IPS-20b (cell line): ENCODE measurements at regions not wholly inside any gene's neighbourhood (a gene's known extent, or its start where the extent isn't known, plus 50 kb on each side); places are given as distances from the start of the nearest gene placed in this dataset.
"Not testable (repeated sequence)": the region's sequence is repeated elsewhere in the genome, so short reads cannot be mapped to it uniquely, and the experiment has no call there.

Source experiments
- H3K27ac ChIP-seq: one replicate; pipeline ENCODE4 v1.5.1; 2013; ENCODE audit warnings: low read length
- H3K27me3 ChIP-seq: 2 replicates; pipeline ENCODE4 v1.6.1; 2013; ENCODE audit warnings: mild to moderate bottlenecking, low read length, inconsistent platforms; ENCODE audit not compliant: insufficient read depth
- H3K36me3 ChIP-seq: 2 replicates; pipeline ENCODE4 v1.6.1; 2013; ENCODE audit warnings: low read depth, mild to moderate bottlenecking, inconsistent platforms, low read length, moderate library complexity; ENCODE audit not compliant: insufficient read depth
- H3K4me1 ChIP-seq: 2 replicates; pipeline ENCODE4 v1.6.1; 2013; ENCODE audit warnings: mild to moderate bottlenecking, control low read depth, inconsistent platforms, low read length, moderate library complexity; ENCODE audit not compliant: insufficient read depth
- H3K4me3 ChIP-seq: 2 replicates; pipeline ENCODE4 v1.5.1; 2013; ENCODE audit warnings: mild to moderate bottlenecking, low read length, inconsistent platforms
- H3K9ac ChIP-seq: 2 replicates; pipeline ENCODE4 v1.6.1; 2013; ENCODE audit warnings: low read depth, mild to moderate bottlenecking, inconsistent platforms, low read length, moderate library complexity
- H3K9me3 ChIP-seq: 2 replicates; pipeline ENCODE4 v1.6.1; 2013; ENCODE audit warnings: mild to moderate bottlenecking, low read depth, low read length, inconsistent platforms; ENCODE audit not compliant: insufficient read depth

DNA sequence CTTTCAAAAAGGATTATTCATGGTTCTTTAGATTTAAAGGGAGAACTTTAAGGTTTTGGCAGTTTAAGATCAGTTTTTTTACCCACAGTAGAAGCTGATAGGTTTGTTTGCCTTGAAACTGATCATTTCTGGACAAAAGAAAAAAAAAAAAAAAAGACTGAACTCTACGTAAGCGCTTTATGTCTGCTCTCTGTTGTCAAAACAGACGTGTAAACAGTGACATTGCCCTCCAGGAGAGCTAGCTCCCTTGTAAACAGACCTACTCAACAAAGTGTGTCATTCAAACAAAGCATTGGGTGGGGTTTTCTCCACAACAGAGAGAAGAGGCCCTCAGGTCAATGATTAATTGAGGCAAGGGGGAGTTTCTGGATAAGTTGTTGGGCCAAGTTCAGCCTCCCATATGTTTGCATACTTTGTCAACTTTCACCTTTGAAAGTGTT lies 568.1 kb upstream of the LRRN3 start:
- peaks cover 9% of the 10 kb centered on the region for H3K9me3 ChIP-seq
- H3K4me1 ChIP-seq, result peaks cover 7% of the 10 kb centered on the region
- H3K27ac ChIP-seq, result no peak overlapping the region
- no peak overlapping the region for H3K9ac ChIP-seq
- no peaks in the 10 kb centered on the region for H3K27me3 ChIP-seq
- H3K4me3 ChIP-seq, result no peak overlapping the region
- H3K36me3 ChIP-seq, result no peaks in the 10 kb centered on the region

DNA sequence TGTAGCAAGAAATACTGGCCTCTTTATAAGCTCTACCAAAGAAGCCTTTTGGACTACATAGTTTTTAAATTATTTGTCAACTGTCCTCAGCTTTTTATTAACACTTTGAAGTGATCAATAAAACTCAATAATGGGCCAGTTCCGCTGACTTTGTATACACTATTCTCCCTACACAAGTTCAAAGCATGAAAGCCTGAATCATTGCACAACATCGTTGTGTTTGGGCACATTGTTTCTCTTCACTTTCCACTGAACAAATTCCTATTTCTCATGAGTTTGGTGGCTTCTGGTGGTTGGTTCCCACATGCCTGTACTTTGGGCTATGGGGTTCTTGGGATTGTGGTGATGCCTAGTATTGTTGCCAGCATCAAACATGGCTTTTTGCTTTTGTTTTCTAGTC lies 561.8 kb upstream of the LRRN3 start:
- no peak overlapping the region for H3K4me3 ChIP-seq
- H3K27me3 ChIP-seq, result no peaks in the 10 kb centered on the region
- no peak overlapping the region for H3K9ac ChIP-seq
- no peaks in the 10 kb centered on the region for H3K9me3 ChIP-seq
- H3K27ac ChIP-seq, result no peak overlapping the region
- H3K36me3 ChIP-seq, result no peaks in the 10 kb centered on the region
- H3K4me1 ChIP-seq, result no peaks in the 10 kb centered on the region

- H3K9ac ChIP-seq, result no peak overlapping the region
- no peaks in the 10 kb centered on the region for H3K9me3 ChIP-seq
- H3K4me3 ChIP-seq, result no peak overlapping the region
- no peaks in the 10 kb centered on the region for H3K27me3 ChIP-seq
- H3K27ac ChIP-seq, result no peak overlapping the region
- no peaks in the 10 kb centered on the region for H3K36me3 ChIP-seq
- H3K4me1 ChIP-seq, result no peaks in the 10 kb centered on the region
Observed at GRCh38 chr7:110531186-110531585, 559.7 kb upstream of the LRRN3 start.

- Histone ChIP-seq H3K4me3 (no peak overlapping the region), H3K4me1 (no peaks in the 10 kb centered on the region), H3K27me3 (no peaks in the 10 kb centered on the region), H3K9ac (no peak overlapping the region), H3K36me3 (no peaks in the 10 kb centered on the region), H3K27ac (no peak overlapping the region), H3K9me3 (no peaks in the 10 kb centered on the region)
Observed at GRCh38 chr7:110534241-110534931, 556.5 kb upstream of the LRRN3 start.

DNA sequence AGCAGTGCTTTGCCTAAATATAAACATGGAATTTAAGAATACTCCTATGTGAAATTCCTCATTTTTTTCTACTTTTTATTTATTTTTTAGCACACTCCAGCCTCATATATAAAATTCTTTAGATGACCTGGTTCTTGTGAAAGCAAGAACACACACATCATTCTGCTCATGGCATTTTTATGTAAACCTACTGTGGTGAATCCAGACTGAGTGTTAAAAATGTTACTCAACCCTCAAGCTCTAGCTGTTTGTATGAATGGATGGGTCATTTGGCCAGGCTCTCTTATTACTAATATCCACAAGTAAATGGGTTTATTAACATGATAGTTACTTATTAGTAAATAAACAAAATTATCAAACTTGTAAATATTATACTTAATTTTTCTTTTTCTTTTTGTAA lies 551.7 kb upstream of the LRRN3 start:
- Histone ChIP-seq H3K4me3 (no peak overlapping the region), H3K9ac (no peak overlapping the region), H3K4me1 (no peaks in the 10 kb centered on the region), H3K27me3 (no peaks in the 10 kb centered on the region), H3K9me3 (no peaks in the 10 kb centered on the region), H3K27ac (no peak overlapping the region), H3K36me3 (no peaks in the 10 kb centered on the region)

- no peaks in the 10 kb centered on the region for H3K36me3 ChIP-seq
- H3K4me3 ChIP-seq, result no peak overlapping the region
- no peaks in the 10 kb centered on the region for H3K4me1 ChIP-seq
- H3K9me3 ChIP-seq, result no peaks in the 10 kb centered on the region
- no peak overlapping the region for H3K9ac ChIP-seq
- H3K27ac ChIP-seq, result no peak overlapping the region
- no peaks in the 10 kb centered on the region for H3K27me3 ChIP-seq
Observed at GRCh38 chr7:110541962-110542361, 549.0 kb upstream of the LRRN3 start.

DNA sequence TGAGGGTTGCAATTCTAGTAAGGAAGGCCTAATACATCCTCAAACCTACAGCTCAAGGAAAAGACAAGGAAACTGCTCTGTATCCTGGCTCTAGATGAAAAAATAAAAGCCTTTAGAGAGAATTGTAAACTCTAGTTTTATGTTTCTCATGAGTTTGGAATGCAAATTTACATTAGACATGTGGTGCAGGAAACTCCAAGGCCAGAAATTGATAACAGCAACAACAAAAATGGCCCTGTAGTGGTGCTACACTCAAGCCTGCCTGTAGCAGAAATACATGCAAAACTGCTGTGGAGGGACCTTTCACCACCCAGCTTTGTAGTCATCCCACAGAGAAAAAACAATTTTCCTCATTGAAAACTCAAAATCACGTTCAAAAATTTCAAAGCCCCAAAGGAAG lies 546.7 kb upstream of the LRRN3 start:
- Histone ChIP-seq H3K9ac (no peak overlapping the region), H3K36me3 (no peaks in the 10 kb centered on the region), H3K9me3 (no peaks in the 10 kb centered on the region), H3K4me3 (no peak overlapping the region), H3K27ac (no peak overlapping the region), H3K4me1 (no peaks in the 10 kb centered on the region), H3K27me3 (no peaks in the 10 kb centered on the region)

GRCh38 chr7:110548372-110548771 lies 542.6 kb upstream of the LRRN3 start:
- H3K27me3 ChIP-seq, result no peaks in the 10 kb centered on the region
- no peak overlapping the region for H3K9ac ChIP-seq
- peaks cover 15% of the 10 kb centered on the region for H3K9me3 ChIP-seq
- no peaks in the 10 kb centered on the region for H3K36me3 ChIP-seq
- H3K27ac ChIP-seq, result no peak overlapping the region
- H3K4me1 ChIP-seq, result no peaks in the 10 kb centered on the region
- H3K4me3 ChIP-seq, result no peak overlapping the region

GRCh38 chr7:110557136-110557535 lies 533.8 kb upstream of the LRRN3 start:
- no peak overlapping the region for H3K27ac ChIP-seq
- H3K27me3 ChIP-seq, result no peaks in the 10 kb centered on the region
- H3K36me3 ChIP-seq, result no peaks in the 10 kb centered on the region
- peaks cover 5% of the 10 kb centered on the region; the same call in 1 of the 2 replicates for H3K9me3 ChIP-seq
- no peaks in the 10 kb centered on the region for H3K4me1 ChIP-seq
- H3K9ac ChIP-seq, result no peak overlapping the region
- H3K4me3 ChIP-seq, result no peak overlapping the region

DNA sequence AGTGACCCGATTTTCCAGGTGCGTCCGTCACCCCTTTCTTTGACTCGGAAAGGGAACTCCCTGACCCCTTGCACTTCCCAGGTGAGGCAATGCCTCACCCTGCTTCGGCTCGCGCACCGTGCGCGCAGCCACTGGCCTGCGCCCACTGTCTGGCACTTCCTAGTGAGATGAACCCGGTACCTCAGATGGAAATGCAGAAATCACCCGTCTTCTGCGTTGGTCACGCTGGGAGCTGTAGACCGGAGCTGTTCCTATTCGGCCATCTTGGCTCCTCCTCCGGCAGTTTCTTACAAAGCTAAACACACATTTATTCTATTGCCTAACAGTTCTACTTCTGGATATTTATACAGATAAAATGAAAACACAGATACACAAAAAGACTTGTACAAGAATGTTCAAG lies 527.6 kb upstream of the LRRN3 start:
- H3K4me3 ChIP-seq, H3K9ac ChIP-seq, H3K27ac ChIP-seq, H3K4me1 ChIP-seq, H3K9me3 ChIP-seq, H3K27me3 ChIP-seq, H3K36me3 ChIP-seq: not testable (repeated sequence)

GRCh38 chr7:110564246-110564645 lies 526.7 kb upstream of the LRRN3 start:
- Histone ChIP-seq H3K9me3 (no peaks in the 10 kb centered on the region), H3K9ac (no peak overlapping the region), H3K27ac (no peak overlapping the region), H3K4me3 (no peak overlapping the region), H3K27me3 (no peaks in the 10 kb centered on the region), H3K36me3 (no peaks in the 10 kb centered on the region), H3K4me1 (no peaks in the 10 kb centered on the region)

DNA sequence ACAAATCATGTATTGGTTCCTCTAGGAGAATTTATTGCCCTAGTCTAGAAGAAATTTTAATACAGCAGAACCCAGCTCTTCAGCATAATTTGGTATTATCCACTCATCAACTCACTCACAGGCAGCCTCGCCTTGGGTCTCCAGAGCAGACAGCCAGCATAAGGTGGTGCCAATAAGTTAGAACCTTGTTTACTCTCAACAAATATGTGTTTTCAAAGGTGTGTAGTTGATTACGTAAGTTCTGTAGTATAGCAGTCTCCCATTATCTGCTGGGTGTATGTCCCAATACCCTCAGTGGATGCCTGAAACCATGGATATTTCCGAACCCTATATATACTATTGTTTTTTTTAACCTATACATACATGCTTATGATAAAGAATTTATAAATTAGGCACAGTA lies 522.5 kb upstream of the LRRN3 start:
- H3K4me1 ChIP-seq, result no peaks in the 10 kb centered on the region
- H3K27me3 ChIP-seq, result no peaks in the 10 kb centered on the region
- no peak overlapping the region for H3K27ac ChIP-seq
- no peak overlapping the region for H3K9ac ChIP-seq
- H3K36me3 ChIP-seq, result no peaks in the 10 kb centered on the region
- no peak overlapping the region for H3K4me3 ChIP-seq
- H3K9me3 ChIP-seq, result no peaks in the 10 kb centered on the region
